ENCODE measurements at regions not wholly inside any gene's neighbourhood (a gene's known extent, or its start where the extent isn't known, plus 50 kb on each side); places are given as distances from the start of the nearest gene placed in this dataset.

DNA sequence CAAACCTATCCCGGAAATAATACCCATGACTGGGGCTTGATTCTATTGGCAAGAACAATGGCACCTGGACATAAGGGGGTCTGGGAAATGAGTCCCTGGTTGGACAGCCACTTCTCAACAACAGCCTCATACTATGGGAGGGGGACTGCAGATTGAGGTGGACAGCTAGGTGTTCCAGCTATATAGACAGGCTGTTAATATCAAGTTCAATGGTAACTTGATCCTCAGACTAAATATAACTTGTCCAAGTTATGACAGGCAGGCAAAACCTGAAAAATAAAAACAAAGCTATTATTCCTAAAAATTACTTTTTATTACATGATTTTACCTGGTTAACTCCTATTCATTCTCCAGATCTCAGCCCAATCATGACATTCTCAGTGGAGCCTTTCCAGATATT is 267.3 kb downstream of the TTC8 start:
- Histone ChIP-seq H3K27ac (ENCODE audit: insufficient read depth, low read depth, low read length) (no peak overlapping the region), H3K9me3 (replicated peaks; ENCODE audit: control insufficient read depth, insufficient read depth, low read length) (no peaks in the 10 kb centered on the region), H3K4me3 (replicated peaks in 1 of 3; ENCODE audit: insufficient read depth in 1 of 3, low read depth in 1 of 3, low read length in 3 of 3) (no peak overlapping the region), H3K36me3 (ENCODE audit: control insufficient read depth in 2 of 2, extremely low read depth in 1 of 2, insufficient read depth in 2 of 2, low read length in 2 of 2) (no peaks in the 10 kb centered on the region), H2AFZ (ENCODE audit: low read depth, low read length) (no peak overlapping the region), H3K27me3 (ENCODE audit: control insufficient read depth in 2 of 2, insufficient read depth in 2 of 2, low read length in 2 of 2) (peaks cover 0 to 2% of the 10 kb centered on the region in 2 experiments), H3K79me2 (ENCODE audit: control insufficient read depth, insufficient read depth, low read length) (no peaks in the 10 kb centered on the region), H3K4me2 (ENCODE audit: insufficient read depth, low read length) (no peak overlapping the region), H3K9me1 (replicated peaks; ENCODE audit: control insufficient read depth, extremely low read depth, insufficient read depth, low read length) (no peaks in the 10 kb centered on the region), H3K4me1 (ENCODE audit: control insufficient read depth, extremely low read depth, insufficient read depth, low read length) (no peaks in the 10 kb centered on the region), H3K9ac (replicated peaks; ENCODE audit: extremely low read depth, insufficient read depth, low read length) (no peak overlapping the region), H4K20me1 (replicated peaks; ENCODE audit: control insufficient read depth, extremely low read depth, insufficient read depth, low read length) (no peaks in the 10 kb centered on the region)
- DNase-seq (ENCODE audit: low read depth, low spot score), result no peak
- ChIA-PET POLR2A (no interaction called here), CTCF (no interaction called here)
- intact Hi-C loops (cut with micrococcal nuclease), result no loop called here
- dilution Hi-C loops (cut with MboI; ENCODE audit: extremely low pct_ligation_motif_present, low sequenced_read_pairs), result no loop called here
- no peak for FAIRE-seq
- TF ChIP-seq FOS (IDR thresholded peaks at IDR 0.05; ENCODE audit: borderline replicate concordance, insufficient read depth, low read length) (no peak), POLR2AphosphoS5 (IDR thresholded peaks at IDR 0.05; ENCODE audit: insufficient read depth, low read depth, low read length) (no peak), JUN (IDR thresholded peaks at IDR 0.05; ENCODE audit: borderline replicate concordance, insufficient read depth, insufficient read length, low read depth) (no peak), MYC (IDR thresholded peaks at IDR 0.05; ENCODE audit: low read depth, low read length) (no peak), POLR2A (IDR thresholded peaks at IDR 0.05; ENCODE audit: low read depth, low read length) (no peak), GATA2 (IDR thresholded peaks at IDR 0.05; ENCODE audit: insufficient read depth, insufficient read length, low read depth, low read length) (no peak), EZH2 (IDR thresholded peaks at IDR 0.05; ENCODE audit: borderline replicate concordance, low read depth, low read length, severe bottlenecking) (no peak)
- TF ChIP-seq, protein P1, sequence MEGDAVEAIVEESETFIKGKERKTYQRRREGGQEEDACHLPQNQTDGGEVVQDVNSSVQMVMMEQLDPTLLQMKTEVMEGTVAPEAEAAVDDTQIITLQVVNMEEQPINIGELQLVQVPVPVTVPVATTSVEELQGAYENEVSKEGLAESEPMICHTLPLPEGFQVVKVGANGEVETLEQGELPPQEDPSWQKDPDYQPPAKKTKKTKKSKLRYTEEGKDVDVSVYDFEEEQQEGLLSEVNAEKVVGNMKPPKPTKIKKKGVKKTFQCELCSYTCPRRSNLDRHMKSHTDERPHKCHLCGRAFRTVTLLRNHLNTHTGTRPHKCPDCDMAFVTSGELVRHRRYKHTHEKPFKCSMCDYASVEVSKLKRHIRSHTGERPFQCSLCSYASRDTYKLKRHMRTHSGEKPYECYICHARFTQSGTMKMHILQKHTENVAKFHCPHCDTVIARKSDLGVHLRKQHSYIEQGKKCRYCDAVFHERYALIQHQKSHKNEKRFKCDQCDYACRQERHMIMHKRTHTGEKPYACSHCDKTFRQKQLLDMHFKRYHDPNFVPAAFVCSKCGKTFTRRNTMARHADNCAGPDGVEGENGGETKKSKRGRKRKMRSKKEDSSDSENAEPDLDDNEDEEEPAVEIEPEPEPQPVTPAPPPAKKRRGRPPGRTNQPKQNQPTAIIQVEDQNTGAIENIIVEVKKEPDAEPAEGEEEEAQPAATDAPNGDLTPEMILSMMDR (IDR thresholded peaks at IDR 0.05; ENCODE audit: extremely low read depth in 1 of 2, insufficient read depth in 1 of 2, low read depth in 1 of 2, low read length in 2 of 2), result no peak
- TF ChIP-seq, protein P2, sequence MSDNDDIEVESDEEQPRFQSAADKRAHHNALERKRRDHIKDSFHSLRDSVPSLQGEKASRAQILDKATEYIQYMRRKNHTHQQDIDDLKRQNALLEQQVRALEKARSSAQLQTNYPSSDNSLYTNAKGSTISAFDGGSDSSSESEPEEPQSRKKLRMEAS (IDR thresholded peaks at IDR 0.05; ENCODE audit: insufficient read depth, insufficient read length), result no peak
- no TSS peak for BruUV-seq (replicated peaks)

All from endothelial cell of umbilical vein (primary cell).